ENCODE measurements at regions not wholly inside any gene's neighbourhood (a gene's known extent, or its start where the extent isn't known, plus 50 kb on each side); places are given as distances from the start of the nearest gene placed in this dataset.

DNA sequence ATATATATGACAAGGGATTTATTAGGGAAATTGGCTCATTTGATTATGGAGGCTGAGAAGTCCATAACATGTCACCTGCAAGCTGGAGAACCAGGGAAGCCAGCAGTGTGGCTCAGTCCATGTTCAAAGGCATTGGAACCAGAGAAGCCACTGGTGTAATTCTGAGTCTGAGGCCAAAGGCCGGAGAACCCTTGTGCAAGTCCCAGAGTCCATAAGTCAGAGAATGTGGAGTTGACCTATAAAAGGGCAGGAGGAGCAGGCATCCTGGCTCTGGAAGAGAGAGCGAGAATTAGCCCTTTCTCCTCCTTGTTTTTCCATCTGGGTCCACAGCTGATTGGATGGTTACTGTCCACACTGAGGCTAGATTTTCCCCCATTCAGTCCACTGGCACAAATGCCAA is 319.8 kb downstream of the IGSF11 start:
- peaks cover 0 to 4% (median 1%) of the 10 kb centered on the region in 3 donors for H3K9me3 Mint-ChIP-seq
- H3K4me1 Mint-ChIP-seq: no peaks in the 10 kb centered on the region

DNA sequence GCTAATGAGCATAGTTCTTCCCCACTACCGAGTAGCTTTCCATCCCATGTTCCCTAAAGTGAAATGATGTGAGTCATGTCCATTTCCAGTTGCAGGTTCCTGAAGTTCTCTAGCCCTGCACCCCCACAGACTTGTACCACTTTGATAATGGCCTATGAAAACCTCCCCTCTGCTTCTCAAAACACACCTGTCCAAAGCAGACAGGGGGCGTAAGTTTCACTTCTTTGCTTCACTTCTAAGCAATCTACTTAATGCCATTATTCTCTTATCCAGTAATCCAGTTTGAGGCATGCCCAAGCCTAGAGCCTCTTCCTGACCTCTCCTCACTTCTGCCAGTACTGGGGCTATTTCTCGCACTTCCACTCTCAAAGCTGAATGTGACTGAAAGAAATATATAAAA is 305.1 kb downstream of the IGSF11 start:
- no peaks in the 10 kb centered on the region for H3K27me3 Mint-ChIP-seq
- H3K4me1 Mint-ChIP-seq: no peaks in the 10 kb centered on the region
- no peak overlapping the region for H3K4me3 Mint-ChIP-seq
- H3K27ac Mint-ChIP-seq: no peak overlapping the region
- H3K9me3 Mint-ChIP-seq: peaks cover 0 to 2% (median 0%) of the 10 kb centered on the region in 3 donors
- no peaks in the 10 kb centered on the region for H3K36me3 Mint-ChIP-seq

More for the DNA sequence above, 319.8 kb downstream of the IGSF11 start:
- no peak overlapping the region for H3K27ac Mint-ChIP-seq
- no peaks in the 10 kb centered on the region for H3K27me3 Mint-ChIP-seq
- H3K4me3 Mint-ChIP-seq: no peak overlapping the region
- no peaks in the 10 kb centered on the region for H3K36me3 Mint-ChIP-seq

DNA sequence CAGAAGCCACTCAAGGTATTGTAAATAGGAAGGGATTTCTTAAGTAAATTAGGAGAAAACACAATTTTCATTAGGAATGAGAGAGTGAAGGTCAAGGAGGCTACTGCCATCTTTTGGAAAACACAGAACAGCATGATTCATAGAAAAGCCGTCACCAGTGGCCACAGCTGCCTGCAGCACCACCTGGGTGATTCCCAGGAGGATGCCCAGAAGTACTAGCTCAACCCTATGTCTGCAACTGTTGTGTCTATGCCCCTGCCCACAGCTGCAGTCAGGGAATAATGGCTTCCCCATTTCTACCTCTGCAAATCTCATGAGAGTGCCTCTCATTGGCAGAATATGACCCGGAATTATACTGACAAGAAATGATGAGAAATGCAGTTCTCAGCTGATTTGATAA is 300.0 kb downstream of the IGSF11 start:
- Mint-ChIP-seq H3K4me1 (no peaks in the 10 kb centered on the region), H3K4me3 (no peak overlapping the region), H3K27ac (no peak overlapping the region), H3K27me3 (no peaks in the 10 kb centered on the region), H3K9me3 (peaks cover 0 to 2% (median 0%) of the 10 kb centered on the region in 3 donors), H3K36me3 (no peaks in the 10 kb centered on the region)

DNA sequence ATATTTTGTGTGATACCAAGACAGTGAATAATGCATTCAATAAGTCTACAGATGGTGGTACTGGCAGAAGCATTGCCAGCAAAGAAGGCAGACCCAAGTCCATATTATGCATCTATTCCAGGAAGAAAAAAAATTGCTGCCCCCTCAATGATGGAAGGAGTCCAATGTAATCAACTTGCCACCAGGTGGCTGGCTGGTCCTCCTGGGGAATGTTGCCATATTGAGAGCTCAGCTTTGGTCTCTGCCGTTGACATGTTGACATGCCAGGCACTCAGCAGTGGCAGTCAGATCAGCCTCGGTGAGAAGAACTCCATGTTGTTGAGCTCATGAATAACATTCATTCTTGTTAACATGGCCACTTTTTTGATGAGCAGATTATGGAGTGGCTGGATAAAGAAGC is 298.5 kb downstream of the IGSF11 start:
- H3K4me1 Mint-ChIP-seq: no peaks in the 10 kb centered on the region
- H3K9me3 Mint-ChIP-seq: peaks cover 0 to 5% (median 0%) of the 10 kb centered on the region in 3 donors
- no peaks in the 10 kb centered on the region for H3K36me3 Mint-ChIP-seq
- no peak overlapping the region for H3K27ac Mint-ChIP-seq
- H3K27me3 Mint-ChIP-seq: no peaks in the 10 kb centered on the region
- no peak overlapping the region for H3K4me3 Mint-ChIP-seq

DNA sequence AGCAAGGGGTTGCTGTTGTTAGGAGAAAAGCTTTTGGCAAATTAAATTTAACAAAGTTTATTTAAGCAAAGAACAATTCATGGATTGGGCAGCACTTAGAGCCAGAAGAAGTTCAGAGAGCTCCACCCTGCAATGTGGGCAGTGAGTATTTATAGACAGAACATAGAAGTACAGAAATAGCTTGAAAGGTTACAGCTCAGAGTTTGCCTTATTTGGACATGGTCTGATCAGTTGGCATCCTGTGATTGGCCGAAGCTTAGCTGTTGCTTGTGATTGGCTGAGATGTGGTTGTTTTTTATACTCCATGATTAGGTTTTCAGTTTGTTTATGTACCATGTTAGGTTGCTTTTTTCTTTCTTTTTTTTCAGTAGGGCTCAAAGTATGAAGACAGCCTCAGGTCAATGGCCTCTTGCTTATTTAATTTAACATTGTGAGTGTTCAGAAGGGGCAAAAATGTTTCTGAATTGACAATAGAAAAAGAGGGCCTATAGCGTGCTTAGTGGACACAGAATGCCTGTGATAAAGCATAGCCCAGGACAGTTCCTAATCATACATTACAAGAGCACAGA is 293.8 kb downstream of the IGSF11 start:
- no peak overlapping the region for H3K27ac Mint-ChIP-seq
- H3K4me1 Mint-ChIP-seq: no peaks in the 10 kb centered on the region
- no peaks in the 10 kb centered on the region for H3K27me3 Mint-ChIP-seq
- peaks cover 4% of the 10 kb centered on the region for H3K36me3 Mint-ChIP-seq
- no peak overlapping the region for H3K4me3 Mint-ChIP-seq
- H3K9me3 Mint-ChIP-seq: peaks cover 3 to 9% (median 5%) of the 10 kb centered on the region in 3 donors

DNA sequence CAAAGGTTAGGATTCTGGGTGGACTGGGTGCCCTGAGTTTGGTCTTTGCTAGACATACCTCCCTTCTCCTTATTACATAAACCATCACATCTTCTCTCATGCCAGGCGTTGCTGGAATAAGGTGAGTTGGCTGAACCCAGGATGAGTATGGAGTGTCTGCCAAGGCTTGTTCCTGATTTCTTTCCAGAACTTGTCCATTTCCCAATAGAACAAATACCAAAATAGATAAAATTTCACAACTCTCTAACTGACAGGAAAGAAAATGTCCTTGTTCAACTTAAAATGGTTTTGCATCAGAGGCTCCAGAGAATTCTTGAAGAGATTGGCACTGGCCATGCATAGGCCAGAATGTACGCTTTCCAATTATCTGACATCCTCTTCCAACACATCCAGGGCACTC is 291.9 kb downstream of the IGSF11 start:
- H3K36me3 Mint-ChIP-seq: peaks cover 4% of the 10 kb centered on the region
- no peaks in the 10 kb centered on the region for H3K27me3 Mint-ChIP-seq
- H3K4me1 Mint-ChIP-seq: no peaks in the 10 kb centered on the region
- H3K4me3 Mint-ChIP-seq: no peak overlapping the region
- H3K27ac Mint-ChIP-seq: no peak overlapping the region
- H3K9me3 Mint-ChIP-seq: peaks cover 5 to 9% (median 6%) of the 10 kb centered on the region in 3 donors

DNA sequence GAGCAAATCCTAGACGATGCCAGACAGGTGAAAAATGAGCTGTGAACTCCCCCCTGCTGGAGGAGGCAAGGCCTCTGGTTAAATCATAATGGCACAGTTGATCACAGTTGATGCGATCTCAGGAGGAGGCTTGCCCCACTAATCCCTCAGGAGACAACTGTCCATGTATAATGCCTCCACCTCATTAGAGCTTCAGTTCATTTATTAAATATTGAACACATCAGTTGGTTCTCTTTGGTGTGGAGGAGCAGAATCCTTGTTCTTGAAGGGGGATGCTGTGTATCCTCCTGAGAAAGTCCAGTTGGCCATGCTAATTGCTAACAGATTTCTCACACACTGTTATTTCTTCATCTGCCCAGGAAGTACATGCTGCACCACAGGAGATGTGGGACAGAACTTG is 290.5 kb downstream of the IGSF11 start:
- H3K4me3 Mint-ChIP-seq: no peak overlapping the region
- peaks cover 5 to 9% (median 6%) of the 10 kb centered on the region in 3 donors for H3K9me3 Mint-ChIP-seq
- H3K27ac Mint-ChIP-seq: no peak overlapping the region
- no peaks in the 10 kb centered on the region for H3K4me1 Mint-ChIP-seq
- H3K27me3 Mint-ChIP-seq: no peaks in the 10 kb centered on the region
- H3K36me3 Mint-ChIP-seq: peaks cover 4% of the 10 kb centered on the region

DNA sequence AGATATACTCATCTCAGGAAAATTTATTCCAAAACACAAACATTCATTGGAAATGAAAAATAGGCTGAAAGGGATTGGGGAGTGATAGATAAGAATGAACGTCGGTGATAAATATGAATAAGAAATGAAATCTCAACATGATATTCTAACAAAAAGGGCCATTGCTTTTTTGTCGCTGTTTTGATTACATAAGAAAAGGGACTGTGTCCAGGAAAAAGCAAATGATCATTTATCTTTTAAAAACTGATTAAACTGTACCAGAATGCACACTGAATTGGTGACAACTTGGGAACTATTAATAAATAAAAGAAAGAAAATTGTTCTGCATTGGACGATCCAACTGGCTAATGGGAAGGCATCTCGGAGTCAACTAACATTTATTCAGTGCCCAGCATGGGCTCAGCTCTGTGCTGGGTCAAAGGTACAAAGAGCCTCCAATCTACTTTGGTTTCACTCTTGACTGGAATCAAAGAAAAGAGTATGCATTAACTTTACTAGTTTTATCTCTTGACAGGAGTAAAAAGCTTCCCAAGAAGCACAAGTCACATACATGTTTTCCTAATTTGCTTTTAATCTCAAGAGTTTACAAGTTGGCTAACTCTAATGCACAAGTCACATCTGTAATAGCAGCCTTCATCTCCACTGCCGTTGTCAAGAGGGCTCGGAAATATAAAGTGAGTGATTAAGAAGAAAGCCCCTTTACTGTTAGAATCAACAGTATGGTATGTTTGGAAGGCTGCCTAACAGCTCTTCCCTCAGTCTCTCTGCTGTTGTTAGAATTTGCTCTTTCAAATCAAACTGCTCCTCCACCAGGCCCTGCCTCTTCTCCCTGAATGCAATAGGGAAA is 280.0 kb downstream of the IGSF11 start:
- no peak overlapping the region for H3K4me3 Mint-ChIP-seq
- H3K27me3 Mint-ChIP-seq: no peaks in the 10 kb centered on the region
- H3K36me3 Mint-ChIP-seq: no peaks in the 10 kb centered on the region
- H3K27ac Mint-ChIP-seq: no peak overlapping the region
- H3K4me1 Mint-ChIP-seq: peaks cover 0 to 1% (median 0%) of the 10 kb centered on the region in 3 donors
- H3K9me3 Mint-ChIP-seq: no peaks in the 10 kb centered on the region

DNA sequence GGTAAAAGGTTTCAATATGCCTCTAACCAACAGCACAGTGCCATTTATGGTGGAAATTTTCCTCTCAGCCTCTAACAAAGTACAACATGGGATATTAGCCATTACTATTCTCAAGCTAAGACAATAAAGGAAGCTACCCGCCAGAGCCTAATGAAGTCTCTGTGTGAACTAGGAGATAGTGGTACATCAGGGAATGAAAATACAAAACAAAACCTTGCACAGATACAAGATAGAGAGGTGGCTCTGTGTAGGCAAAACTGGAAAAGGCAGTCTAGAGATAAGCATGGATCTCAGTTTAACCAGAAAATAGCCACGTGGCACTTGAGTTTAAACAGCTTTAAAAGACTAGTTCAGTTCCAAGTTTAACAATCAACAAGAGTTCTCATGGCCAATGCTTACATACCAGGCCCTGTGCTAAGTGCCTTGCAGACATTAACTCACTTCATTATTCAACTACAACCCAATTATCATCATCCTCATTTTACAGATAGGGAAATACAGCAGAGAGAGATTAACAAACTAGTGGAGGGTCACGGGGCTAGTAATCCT is 279.3 kb downstream of the IGSF11 start:
- H3K27ac Mint-ChIP-seq: no peak overlapping the region
- no peaks in the 10 kb centered on the region for H3K27me3 Mint-ChIP-seq
- H3K9me3 Mint-ChIP-seq: no peaks in the 10 kb centered on the region
- no peak overlapping the region for H3K4me3 Mint-ChIP-seq
- no peaks in the 10 kb centered on the region for H3K36me3 Mint-ChIP-seq
- peaks cover 0 to 1% (median 0%) of the 10 kb centered on the region in 3 donors for H3K4me1 Mint-ChIP-seq

DNA sequence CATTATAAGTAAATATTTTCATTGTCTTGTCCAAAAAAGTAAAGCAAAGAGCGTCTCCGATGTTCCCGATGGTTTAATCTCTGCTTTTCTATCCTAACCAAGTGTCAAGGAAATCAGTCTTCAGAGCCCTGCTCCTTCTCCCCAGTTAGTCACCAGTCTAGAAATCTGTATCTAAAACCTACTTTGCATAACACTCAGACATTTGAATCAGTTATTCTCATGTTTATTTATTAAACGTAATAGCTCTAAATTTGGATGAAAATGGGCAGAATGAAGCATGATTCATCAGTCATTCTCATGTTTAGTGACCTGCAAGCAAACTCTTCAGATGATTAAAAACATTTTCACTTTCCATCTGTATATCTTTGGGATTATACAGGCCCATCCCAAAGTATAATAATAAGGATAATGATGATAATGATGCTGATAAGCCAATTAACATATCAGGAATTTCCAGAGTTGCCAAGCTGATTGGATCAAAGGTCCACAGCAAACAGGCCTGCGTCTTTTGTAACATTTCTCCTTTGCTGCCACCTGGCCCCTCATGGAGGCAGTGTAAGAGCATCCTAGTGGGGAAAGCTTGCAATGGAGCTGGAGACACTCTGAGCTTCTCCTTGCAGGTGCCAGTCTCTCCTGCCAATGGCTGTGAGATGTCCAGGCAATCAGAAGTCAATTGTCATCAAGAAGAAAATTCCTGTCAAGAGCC is 273.9 kb downstream of the IGSF11 start:
- Mint-ChIP-seq H3K4me3 (no peak overlapping the region), H3K27ac (no peak overlapping the region), H3K27me3 (peaks cover 2% of the 10 kb centered on the region), H3K4me1 (no peaks in the 10 kb centered on the region), H3K36me3 (no peaks in the 10 kb centered on the region), H3K9me3 (no peaks in the 10 kb centered on the region)

DNA sequence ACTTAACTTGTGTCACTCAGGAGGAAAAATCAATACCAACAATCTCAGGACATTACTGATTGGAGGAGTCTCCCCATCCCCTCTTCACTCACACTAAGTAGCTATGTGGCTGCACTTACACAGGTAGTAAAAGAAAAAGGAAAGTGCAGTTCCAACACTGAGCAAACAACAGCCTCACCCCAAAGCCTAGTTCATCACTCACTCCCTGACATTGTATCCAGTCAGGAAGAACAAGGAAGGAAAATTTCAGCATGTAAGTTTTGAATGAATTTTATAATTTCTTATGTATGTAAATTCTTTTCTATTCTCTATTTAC is 273.4 kb downstream of the IGSF11 start:
- no peak overlapping the region for H3K4me3 Mint-ChIP-seq
- peaks cover 2% of the 10 kb centered on the region for H3K27me3 Mint-ChIP-seq
- H3K4me1 Mint-ChIP-seq: no peaks in the 10 kb centered on the region
- H3K36me3 Mint-ChIP-seq: no peaks in the 10 kb centered on the region
- no peak overlapping the region for H3K27ac Mint-ChIP-seq
- H3K9me3 Mint-ChIP-seq: no peaks in the 10 kb centered on the region

DNA sequence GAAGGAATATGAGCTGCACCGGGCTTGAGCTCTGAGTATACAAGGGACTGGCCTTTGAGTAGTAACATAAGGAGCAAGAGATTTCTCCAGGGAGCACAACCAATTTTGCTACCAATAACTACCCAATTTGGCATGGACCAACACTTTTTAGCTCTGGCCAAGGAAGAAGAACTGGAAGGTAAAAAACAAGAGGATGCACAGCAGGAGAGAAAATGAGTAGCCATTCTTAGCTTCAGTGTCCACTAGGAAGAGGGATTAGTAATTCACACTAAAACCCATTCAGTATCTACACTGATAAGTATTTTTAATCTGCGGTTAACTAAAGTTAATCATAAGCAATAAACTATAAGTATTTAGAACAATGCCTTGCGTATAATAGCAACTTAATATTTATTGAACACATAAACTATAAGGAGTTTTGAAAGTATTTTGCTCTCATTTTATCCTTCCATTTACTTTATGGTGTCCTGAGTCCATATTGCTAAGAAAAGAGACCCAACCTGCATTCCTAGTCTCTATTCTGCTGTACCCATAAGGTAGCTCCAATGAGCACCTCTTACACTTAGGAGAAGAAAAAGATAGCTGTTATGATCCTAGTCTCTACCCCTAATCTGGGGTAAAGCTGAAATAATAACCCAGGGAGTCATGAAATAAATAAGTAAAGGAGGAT is 268.9 kb downstream of the IGSF11 start:
- Mint-ChIP-seq H3K4me1 (no peaks in the 10 kb centered on the region), H3K27me3 (peaks cover 2% of the 10 kb centered on the region), H3K9me3 (no peaks in the 10 kb centered on the region), H3K27ac (no peak overlapping the region), H3K4me3 (no peak overlapping the region), H3K36me3 (no peaks in the 10 kb centered on the region)

DNA sequence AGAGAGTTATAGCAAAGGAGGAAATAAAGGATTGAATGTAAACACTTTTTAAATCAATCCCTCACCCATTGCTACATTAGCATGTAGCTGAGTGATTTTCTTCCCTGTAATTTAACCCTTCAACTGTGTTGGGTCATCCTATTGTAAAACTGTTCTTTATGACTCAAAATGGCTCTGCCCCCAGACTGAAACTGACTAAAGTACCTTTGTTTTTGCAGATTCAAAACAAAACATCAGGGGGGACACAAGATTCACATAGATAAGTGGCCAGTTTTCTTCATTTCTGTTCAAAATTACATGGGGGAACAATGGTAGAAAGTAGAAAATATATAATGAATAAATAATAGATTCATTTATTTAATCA is 268.4 kb downstream of the IGSF11 start:
- Mint-ChIP-seq H3K27me3 (peaks cover 2% of the 10 kb centered on the region), H3K36me3 (no peaks in the 10 kb centered on the region), H3K4me3 (no peak overlapping the region), H3K9me3 (no peaks in the 10 kb centered on the region), H3K4me1 (no peaks in the 10 kb centered on the region), H3K27ac (no peak overlapping the region)

DNA sequence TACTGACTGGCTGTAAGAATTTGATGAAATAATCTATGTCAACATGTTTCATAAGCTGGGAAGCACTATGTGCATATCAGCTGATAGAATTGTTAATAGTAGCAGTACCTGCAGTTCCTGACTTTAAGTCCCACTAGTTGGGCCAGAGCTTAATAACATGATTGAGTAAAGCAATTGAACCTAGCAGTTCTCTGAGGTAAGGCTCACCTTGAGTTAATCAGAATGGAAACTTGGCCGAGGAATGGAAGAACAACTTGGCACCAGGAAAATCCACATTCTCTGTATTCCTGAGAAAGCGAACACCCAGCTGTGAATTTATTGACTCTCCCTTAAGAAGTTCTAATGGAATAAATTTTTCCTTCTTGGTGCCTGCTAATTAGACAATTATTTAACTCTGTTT is 262.6 kb downstream of the IGSF11 start:
- Mint-ChIP-seq H3K36me3 (no peaks in the 10 kb centered on the region), H3K4me1 (no peaks in the 10 kb centered on the region), H3K27ac (no peak overlapping the region), H3K9me3 (no peaks in the 10 kb centered on the region), H3K4me3 (no peak overlapping the region), H3K27me3 (peaks cover under 1% of the 10 kb centered on the region)

DNA sequence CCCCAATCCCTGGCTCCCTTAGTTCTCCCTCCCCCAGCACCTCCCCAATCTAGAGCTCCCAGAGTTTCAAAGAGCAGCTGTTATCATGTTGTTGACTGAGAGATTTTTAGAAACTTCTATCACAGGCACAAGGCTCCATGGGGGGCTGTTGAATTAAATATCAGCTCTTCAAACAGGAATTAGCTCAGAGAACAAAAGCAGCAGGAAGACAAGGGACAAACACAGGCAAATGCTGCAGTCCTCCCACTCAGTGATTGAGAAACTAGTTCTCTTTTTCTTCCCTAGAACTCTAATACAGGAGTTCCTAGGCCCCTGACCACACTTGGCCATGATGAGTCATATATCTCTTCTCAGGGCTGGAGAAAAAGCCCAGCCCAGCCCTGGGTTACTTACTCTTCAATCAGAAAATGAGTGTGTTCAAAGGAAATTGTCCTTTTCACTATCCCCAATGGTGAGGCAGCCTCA is 262.1 kb downstream of the IGSF11 start:
- Mint-ChIP-seq H3K36me3 (no peaks in the 10 kb centered on the region), H3K27ac (no peak overlapping the region), H3K27me3 (peaks cover 2% of the 10 kb centered on the region), H3K4me3 (no peak overlapping the region), H3K4me1 (no peaks in the 10 kb centered on the region), H3K9me3 (no peaks in the 10 kb centered on the region)

All from IgD-negative memory B cell (primary cell).